ENCODE measurements at regions not wholly inside any gene's neighbourhood (a gene's known extent, or its start where the extent isn't known, plus 50 kb on each side); places are given as distances from the start of the nearest gene placed in this dataset.

GRCh38 chr12:98194591-98194990 is 320.8 kb upstream of the TMPO start:
- TF ChIP-seq CTCF (IDR thresholded peaks at IDR 0.05): no peak
- Histone ChIP-seq H3K27ac (no peak overlapping the region), H3K9me3 (no peaks in the 10 kb centered on the region), H3K4me1 (no peaks in the 10 kb centered on the region), H3K27me3 (no peaks in the 10 kb centered on the region), H3K4me3 (no peak overlapping the region), H3K36me3 (no peaks in the 10 kb centered on the region)
- no peak for DNase-seq (ENCODE audit: low spot score)

- H3K27me3 ChIP-seq: no peaks in the 10 kb centered on the region
- H3K27ac ChIP-seq: no peak overlapping the region
- DNase-seq (ENCODE audit: low spot score): no peak
- H3K4me3 ChIP-seq: no peak overlapping the region
- no peaks in the 10 kb centered on the region for H3K36me3 ChIP-seq
- H3K9me3 ChIP-seq: no peaks in the 10 kb centered on the region
- no peak for TF ChIP-seq CTCF (IDR thresholded peaks at IDR 0.05)
- no peaks in the 10 kb centered on the region for H3K4me1 ChIP-seq
Measured at GRCh38 chr12:98198261-98198982, 317.0 kb upstream of the TMPO start.

- Histone ChIP-seq H3K4me3 (no peak overlapping the region), H3K27ac (no peak overlapping the region), H3K4me1 (no peaks in the 10 kb centered on the region), H3K9me3 (no peaks in the 10 kb centered on the region), H3K36me3 (no peaks in the 10 kb centered on the region), H3K27me3 (no peaks in the 10 kb centered on the region)
- TF ChIP-seq CTCF (IDR thresholded peaks at IDR 0.05): no peak
- DNase-seq (ENCODE audit: low spot score): no peak
Measured at GRCh38 chr12:98208816-98209215, 306.6 kb upstream of the TMPO start.

GRCh38 chr12:98211909-98212695 is 303.3 kb upstream of the TMPO start:
- no peak overlapping the region for H3K27ac ChIP-seq
- DNase-seq (ENCODE audit: low spot score): no peak
- no peaks in the 10 kb centered on the region for H3K36me3 ChIP-seq
- no peaks in the 10 kb centered on the region for H3K4me1 ChIP-seq
- TF ChIP-seq CTCF (IDR thresholded peaks at IDR 0.05): no peak
- no peak overlapping the region for H3K4me3 ChIP-seq
- no peaks in the 10 kb centered on the region for H3K27me3 ChIP-seq
- H3K9me3 ChIP-seq: no peaks in the 10 kb centered on the region

GRCh38 chr12:98213556-98213955 is 301.8 kb upstream of the TMPO start:
- Histone ChIP-seq H3K36me3 (no peaks in the 10 kb centered on the region), H3K9me3 (no peaks in the 10 kb centered on the region), H3K27me3 (no peaks in the 10 kb centered on the region), H3K27ac (no peak overlapping the region), H3K4me1 (no peaks in the 10 kb centered on the region), H3K4me3 (no peak overlapping the region)
- TF ChIP-seq CTCF (IDR thresholded peaks at IDR 0.05): no peak
- DNase-seq (ENCODE audit: low spot score): no peak

Measured in right atrium auricular region (tissue), 2 donors.